ENCODE measurements at regions not wholly inside any gene's neighbourhood (a gene's known extent, or its start where the extent isn't known, plus 50 kb on each side); places are given as distances from the start of the nearest gene placed in this dataset.
"Not testable (repeated sequence)": the region's sequence is repeated elsewhere in the genome, so short reads cannot be mapped to it uniquely, and the experiment has no call there.

- DNase-seq: no peak
These were observed 474.6 kb downstream of the PLCL1 start for GRCh38 chr2:198279026-198279425.

GRCh38 chr2:198277181-198277580, 472.8 kb downstream of the PLCL1 start:
- no peak for DNase-seq

GRCh38 chr2:198273660-198274059, 469.3 kb downstream of the PLCL1 start:
- no peak for DNase-seq

- DNase-seq: not testable (repeated sequence)
These were observed 465.8 kb downstream of the PLCL1 start for GRCh38 chr2:198270157-198270556.

DNA sequence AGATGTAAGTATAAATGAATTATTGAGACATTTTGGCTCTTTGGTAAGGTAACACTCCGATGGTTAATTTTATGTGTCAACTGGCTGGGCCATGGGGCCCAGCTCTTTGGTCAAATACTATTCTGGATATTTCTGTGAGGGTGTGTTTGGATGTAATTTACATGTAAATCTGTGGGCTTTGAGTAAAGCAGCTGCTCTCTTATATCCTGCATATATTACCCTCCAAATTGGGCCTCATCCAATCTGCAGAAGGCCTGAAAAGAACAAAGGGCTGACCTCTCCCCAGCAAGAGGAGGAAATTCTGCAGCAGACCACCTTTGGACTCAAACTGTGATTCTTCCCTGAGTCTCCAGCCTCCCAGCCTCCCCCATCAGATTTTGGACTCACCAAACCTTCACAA, 464.1 kb downstream of the PLCL1 start:
- DNase-seq: no peak

GRCh38 chr2:198259496-198259895, 455.1 kb downstream of the PLCL1 start:
- no peak for DNase-seq

GRCh38 chr2:198254536-198255090, 450.2 kb downstream of the PLCL1 start:
- no peak for DNase-seq

- no peak for DNase-seq
These were observed 449.6 kb downstream of the PLCL1 start for GRCh38 chr2:198253995-198254394.

- no peak for DNase-seq
These were observed 448.1 kb downstream of the PLCL1 start for GRCh38 chr2:198252472-198252871.

DNA sequence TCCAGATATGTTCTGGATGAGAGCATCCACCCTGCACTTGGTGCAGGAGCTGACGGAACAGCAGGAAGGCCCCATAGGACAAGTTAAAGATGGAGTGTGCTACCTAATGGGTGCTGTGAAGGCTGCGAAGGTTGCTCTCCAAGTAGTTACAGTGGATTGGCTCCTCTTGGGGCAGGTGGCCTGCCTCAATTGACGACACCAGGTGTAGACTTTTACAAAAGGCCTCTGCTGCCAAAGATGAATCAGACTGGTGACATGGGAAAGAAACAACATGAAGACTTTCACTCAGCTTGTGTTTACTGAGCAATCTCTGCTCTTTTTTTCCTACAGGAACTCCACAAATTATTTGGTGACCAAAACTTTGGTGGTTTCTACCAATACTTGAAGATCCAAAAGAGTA, 437.7 kb downstream of the PLCL1 start:
- DNase-seq: no peak

GRCh38 chr2:198238429-198238828, 434.0 kb downstream of the PLCL1 start:
- no peak for DNase-seq

DNA sequence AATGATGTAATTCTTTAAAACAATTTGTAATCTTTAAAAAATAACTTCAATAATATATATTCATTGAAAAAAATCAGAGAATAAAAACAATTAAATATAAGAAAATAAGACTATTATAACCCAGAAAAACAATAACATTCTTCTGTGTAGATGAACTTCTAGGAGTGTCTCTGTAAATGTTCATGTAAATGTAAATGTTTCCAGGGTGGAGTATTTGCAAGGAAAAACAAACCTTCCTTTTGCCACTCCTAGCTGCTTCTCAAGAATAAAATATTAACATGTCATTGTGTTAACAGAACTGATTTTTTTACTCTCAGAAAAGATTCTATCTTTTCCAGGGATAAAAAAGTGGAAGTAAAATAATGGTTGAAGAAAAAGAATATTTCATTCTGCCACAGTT, 431.9 kb downstream of the PLCL1 start:
- no peak for DNase-seq

GRCh38 chr2:198232281-198232680, 427.9 kb downstream of the PLCL1 start:
- no peak for DNase-seq

- DNase-seq: no peak
These were observed 427.2 kb downstream of the PLCL1 start for GRCh38 chr2:198231562-198231961.

- no peak for DNase-seq
These were observed 416.6 kb downstream of the PLCL1 start for GRCh38 chr2:198220763-198221610.

DNA sequence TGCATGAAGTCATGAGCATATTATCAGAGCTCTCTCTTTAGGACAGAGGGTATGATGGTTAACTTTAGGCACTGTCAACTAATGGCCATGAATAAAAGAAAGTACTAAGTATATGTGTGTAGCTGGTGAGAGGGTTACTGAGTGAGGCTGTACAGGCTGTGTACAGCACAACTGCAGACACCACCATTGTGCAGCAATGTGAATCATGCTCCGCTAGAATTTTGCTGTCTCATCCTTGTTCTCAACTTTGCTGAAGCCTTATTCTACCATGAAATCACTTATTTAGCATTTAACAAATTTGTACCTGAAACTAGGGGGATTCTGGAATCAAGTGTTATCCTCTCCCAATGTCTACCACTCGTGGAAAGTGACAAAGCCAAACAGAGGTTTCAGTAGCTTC, 414.9 kb downstream of the PLCL1 start:
- DNase-seq: no peak

DNA sequence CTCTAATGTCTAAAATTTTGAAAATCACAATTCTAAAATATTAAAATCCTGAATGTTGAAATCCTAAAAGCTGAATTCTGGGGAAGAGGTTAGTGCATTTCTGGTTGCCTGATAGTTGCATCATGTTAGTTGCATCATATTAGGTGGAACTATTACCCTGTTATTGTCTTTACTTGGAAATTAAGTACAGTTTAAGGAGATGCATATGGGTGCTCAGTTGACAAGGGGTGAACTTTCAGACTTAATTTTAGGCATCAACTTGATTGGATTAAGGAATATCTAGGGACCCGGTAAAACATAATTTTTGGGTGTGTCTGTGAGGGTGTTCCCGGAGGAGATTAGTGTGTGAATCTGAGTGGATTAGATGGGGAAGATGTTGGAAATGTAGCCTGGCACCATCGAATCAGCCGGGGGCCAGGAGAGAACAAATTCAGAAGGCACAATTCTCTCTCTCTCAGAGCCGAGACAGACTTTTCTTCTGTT, 409.8 kb downstream of the PLCL1 start:
- DNase-seq: no peak

DNA sequence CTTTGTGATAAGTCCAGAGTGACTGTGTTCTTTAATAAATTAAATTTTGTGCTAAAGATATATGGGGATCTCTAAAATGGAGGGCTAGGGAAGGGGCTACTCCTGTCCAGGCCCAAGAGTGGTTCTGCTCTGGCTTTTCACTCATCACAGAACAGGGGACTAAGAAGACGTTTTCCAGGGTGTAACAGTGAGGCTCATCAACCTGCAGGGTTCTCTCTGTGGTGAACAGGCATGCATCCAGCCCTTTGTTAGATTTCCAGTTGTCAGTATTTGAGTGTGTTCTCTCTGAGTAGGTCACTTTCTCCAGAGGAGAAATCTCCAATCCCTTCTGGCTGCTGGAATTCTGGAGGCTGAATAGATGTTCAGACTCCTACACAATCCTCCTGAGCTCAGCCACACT, 408.9 kb downstream of the PLCL1 start:
- DNase-seq: no peak

DNA sequence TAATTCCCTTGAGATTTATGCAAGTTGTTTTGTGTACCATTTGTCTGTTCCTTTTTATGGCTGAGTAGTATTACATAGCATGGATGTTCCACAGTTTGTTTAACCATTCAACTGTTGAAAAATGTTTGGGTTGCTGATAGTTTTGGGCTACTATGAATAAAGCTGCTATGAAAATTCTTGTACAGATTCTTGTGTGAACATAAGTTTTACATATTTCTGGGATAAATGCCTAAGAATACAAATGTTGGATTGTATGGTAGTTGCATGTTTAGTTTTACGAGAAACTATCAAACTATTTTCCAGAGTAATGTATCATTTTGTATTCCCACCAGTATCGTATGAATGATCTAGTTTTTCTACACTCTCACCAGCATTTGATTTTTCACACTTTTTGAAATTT, 407.3 kb downstream of the PLCL1 start:
- no peak for DNase-seq

DNA sequence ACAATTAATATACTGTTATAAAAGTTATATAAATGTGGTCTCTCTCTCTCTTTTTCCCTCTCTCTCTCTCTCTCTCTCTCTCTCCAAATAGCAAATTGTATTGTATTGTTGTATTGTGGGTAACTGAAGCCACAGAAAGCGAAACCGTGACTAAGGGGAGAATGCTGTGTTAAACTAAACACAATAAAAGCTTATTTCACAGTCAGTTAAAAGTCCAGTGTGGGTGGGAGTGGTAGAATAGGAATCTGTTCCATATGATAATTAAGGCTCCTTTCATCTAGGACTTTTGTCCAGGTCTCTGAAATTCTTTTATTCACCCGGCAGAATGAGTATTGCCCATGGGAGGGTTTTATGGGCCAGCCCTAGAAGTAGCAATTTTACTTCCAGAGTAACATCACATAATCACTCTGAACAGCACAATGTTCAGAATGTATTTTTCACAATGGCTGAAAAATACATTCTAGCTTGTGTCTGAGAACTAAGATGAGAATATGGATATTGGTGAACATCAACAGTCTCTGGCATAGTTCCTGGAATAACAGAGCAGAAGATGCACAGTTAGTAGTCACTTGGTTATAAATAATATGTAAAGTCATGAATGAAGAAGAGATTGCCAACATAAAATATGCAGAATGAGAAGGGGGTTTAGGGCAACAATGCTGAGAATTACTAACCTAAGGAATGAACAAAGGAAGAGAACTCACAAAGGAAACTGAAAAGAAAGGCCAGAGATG, 399.1 kb downstream of the PLCL1 start:
- no peak for DNase-seq
